ENCODE measurements at regions not wholly inside any gene's neighbourhood (a gene's known extent, or its start where the extent isn't known, plus 50 kb on each side); places are given as distances from the start of the nearest gene placed in this dataset.

DNA sequence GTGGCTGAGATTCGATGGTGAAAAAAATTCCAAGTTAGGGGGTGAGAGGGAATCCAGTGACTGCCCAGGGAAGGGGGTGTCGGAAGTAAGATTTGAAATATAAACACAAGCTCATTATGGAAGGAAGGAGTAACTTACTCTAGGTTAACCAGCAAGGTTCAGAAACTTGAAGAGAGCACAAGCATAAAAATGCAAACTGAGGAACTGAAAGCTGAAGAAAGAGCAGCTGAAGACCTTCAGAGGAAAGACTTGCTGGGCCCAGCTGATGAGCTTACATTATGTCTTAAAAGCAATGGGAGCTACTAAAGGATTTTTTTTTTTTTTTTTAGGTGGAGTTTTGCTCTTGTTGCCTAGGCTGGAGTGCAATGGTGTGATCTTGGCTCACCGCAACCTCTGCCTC is 189.7 kb upstream of the GRIN2B start:
- TF ChIP-seq POLR2A (IDR thresholded peaks at IDR 0.05; ENCODE audit: insufficient read depth in 1 of 2, low read depth in 2 of 2, low read length in 2 of 2) (no peak), KLF16 (CRISPR knock-in tag; IDR thresholded peaks at IDR 0.05) (no peak), FOSL1 (CRISPR knock-in tag; IDR thresholded peaks at IDR 0.05; ENCODE audit: borderline replicate concordance) (no peak), ERF (CRISPR knock-in tag; IDR thresholded peaks at IDR 0.05) (no peak)
- TF ChIP-seq, protein P1, sequence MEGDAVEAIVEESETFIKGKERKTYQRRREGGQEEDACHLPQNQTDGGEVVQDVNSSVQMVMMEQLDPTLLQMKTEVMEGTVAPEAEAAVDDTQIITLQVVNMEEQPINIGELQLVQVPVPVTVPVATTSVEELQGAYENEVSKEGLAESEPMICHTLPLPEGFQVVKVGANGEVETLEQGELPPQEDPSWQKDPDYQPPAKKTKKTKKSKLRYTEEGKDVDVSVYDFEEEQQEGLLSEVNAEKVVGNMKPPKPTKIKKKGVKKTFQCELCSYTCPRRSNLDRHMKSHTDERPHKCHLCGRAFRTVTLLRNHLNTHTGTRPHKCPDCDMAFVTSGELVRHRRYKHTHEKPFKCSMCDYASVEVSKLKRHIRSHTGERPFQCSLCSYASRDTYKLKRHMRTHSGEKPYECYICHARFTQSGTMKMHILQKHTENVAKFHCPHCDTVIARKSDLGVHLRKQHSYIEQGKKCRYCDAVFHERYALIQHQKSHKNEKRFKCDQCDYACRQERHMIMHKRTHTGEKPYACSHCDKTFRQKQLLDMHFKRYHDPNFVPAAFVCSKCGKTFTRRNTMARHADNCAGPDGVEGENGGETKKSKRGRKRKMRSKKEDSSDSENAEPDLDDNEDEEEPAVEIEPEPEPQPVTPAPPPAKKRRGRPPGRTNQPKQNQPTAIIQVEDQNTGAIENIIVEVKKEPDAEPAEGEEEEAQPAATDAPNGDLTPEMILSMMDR (CRISPR knock-in tag; IDR thresholded peaks at IDR 0.05): no peak

All from HepG2 (cell line).